DOHH2 (cell line): ENCODE measurements at regions not wholly inside any gene's neighbourhood (a gene's known extent, or its start where the extent isn't known, plus 50 kb on each side); places are given as distances from the start of the nearest gene placed in this dataset.

ENCODE experiments used
- CTCF ChIP-seq: fragments of 200-600 bp; sonication (generic); IDR thresholded peaks from one replicate; pipeline ENCODE4 v1.5.1; 2014; ENCODE audit warnings: antibody characterized with exemption, mild to moderate bottlenecking, low read depth, low read length; ENCODE audit not compliant: poor library complexity, severe bottlenecking
- EZH2phosphoT487 ChIP-seq: fragments of 200-600 bp; sonication (generic); IDR thresholded peaks from 2 replicates; pipeline ENCODE4 v1.6.1; 2017; ENCODE audit warnings: borderline replicate concordance, mild to moderate bottlenecking, antibody characterized with exemption, low read length, moderate library complexity, mixed read lengths

- TF ChIP-seq CTCF (no peak), EZH2phosphoT487 (no peak)
Observed at GRCh38 chr2:236813766-236814165, 244.1 kb downstream of the ACKR3 start.
